HEK293 (cell line): ENCODE measurements at regions not wholly inside any gene's neighbourhood (a gene's known extent, or its start where the extent isn't known, plus 50 kb on each side); places are given as distances from the start of the nearest gene placed in this dataset.
"Not testable (repeated sequence)": the region's sequence is repeated elsewhere in the genome, so short reads cannot be mapped to it uniquely, and the experiment has no call there.

ENCODE experiments used
- CTCF ChIA-PET: fragments of 350-600 bp; formaldehyde crosslinking; extraction: SDS; loops from one replicate; lab custom pipeline; 2021; ENCODE audit warnings: antibody characterized with exemption; lab: Yijun Ruan, JAX
- POLR2A ChIA-PET: fragments of 300-600 bp; formaldehyde crosslinking; extraction: SDS; loops from one replicate; lab custom pipeline; 2020; ENCODE audit warnings: antibody characterized with exemption, inconsistent platforms; lab: Yijun Ruan, JAX
- H3K27ac ChIP-seq: fragments of 200-500 bp; sonication (Bioruptor generic); 2 replicates; pipeline ENCODE4 v1.5.1; 2014; ENCODE audit warnings: low read depth, low read length, control low read depth, inconsistent platforms; ENCODE audit errors: extremely low read depth
- H3K36me3 ChIP-seq, 2 experiments: fragments of 200-500 bp in 1 of 2; sonication (Bioruptor generic) in 1 of 2; 1 replicate in 1 of 2; 2 replicates in 1 of 2; pipeline ENCODE4 v1.5.1; 2014 to 2017; ENCODE audit warnings: inconsistent platforms in 2 of 2, low read length in 2 of 2; ENCODE audit not compliant: control insufficient read depth in 2 of 2, insufficient read depth in 1 of 2
- H3K4me1 ChIP-seq: fragments of 200-500 bp; sonication (Bioruptor generic); 2 replicates; pipeline ENCODE4 v1.5.1; 2014; ENCODE audit warnings: mild to moderate bottlenecking, low read length, inconsistent platforms; ENCODE audit not compliant: control insufficient read depth, insufficient read depth
- H3K4me3 ChIP-seq: 2 replicates; pipeline ENCODE4 v1.5.1; 2011; ENCODE audit warnings: low read depth, mild to moderate bottlenecking, control low read depth, low read length, moderate library complexity
- H3K9me3 ChIP-seq: fragments of 200-500 bp; sonication (Bioruptor generic); 2 replicates; pipeline ENCODE4 v1.5.1; 2014; ENCODE audit warnings: low read depth, low read length, inconsistent platforms; ENCODE audit not compliant: control insufficient read depth, insufficient read depth
- GFI1B ChIP-seq: fragments of 450-650 bp; formaldehyde crosslinking; IDR thresholded peaks from 2 replicates; pipeline ENCODE4 v1.5.1; 2016; ENCODE audit warnings: missing biosample characterization, missing genetic modification characterization
- HOXD13 ChIP-seq: sonication (generic); formaldehyde crosslinking; IDR thresholded peaks from 2 replicates; pipeline ENCODE4 v1.8.0; 2022; ENCODE audit warnings: missing genetic modification reagents, borderline replicate concordance
- KLF8 ChIP-seq: fragments of 450-650 bp; formaldehyde crosslinking; IDR thresholded peaks from 2 replicates; pipeline ENCODE4 v1.5.1; 2016; ENCODE audit warnings: missing biosample characterization, missing genetic modification characterization
- ZBTB21 ChIP-seq: fragments of 450-650 bp; formaldehyde crosslinking; IDR thresholded peaks from 2 replicates; pipeline ENCODE4 v1.5.1; 2017; ENCODE audit warnings: missing biosample characterization, missing genetic modification characterization
- ZIC2 ChIP-seq: fragments of 450-650 bp; formaldehyde crosslinking; IDR thresholded peaks from 2 replicates; pipeline ENCODE4 v1.5.1; 2016; ENCODE audit warnings: missing biosample characterization, missing genetic modification characterization
- ZNF112 ChIP-seq: fragments of 450-650 bp; formaldehyde crosslinking; IDR thresholded peaks from 2 replicates; pipeline ENCODE4 v1.5.0; 2017; ENCODE audit warnings: missing biosample characterization, missing genetic modification characterization
- ZNF354C ChIP-seq: fragments of 450-650 bp; formaldehyde crosslinking; IDR thresholded peaks from 2 replicates; pipeline ENCODE4 v1.5.1; 2016; ENCODE audit warnings: missing biosample characterization, missing genetic modification characterization, low read depth, borderline replicate concordance
- ZNF362 ChIP-seq: fragments of 450-650 bp; formaldehyde crosslinking; IDR thresholded peaks from 2 replicates; pipeline ENCODE4 v1.5.1; 2016; ENCODE audit warnings: missing biosample characterization, missing genetic modification characterization
- ZNF398 ChIP-seq: fragments of 450-650 bp; formaldehyde crosslinking; IDR thresholded peaks from 2 replicates; pipeline ENCODE4 v1.5.1; 2017; ENCODE audit warnings: missing biosample characterization, missing genetic modification characterization
- ZNF433 ChIP-seq: fragments of 450-650 bp; formaldehyde crosslinking; IDR thresholded peaks from 2 replicates; pipeline ENCODE4 v1.5.1; 2016; ENCODE audit warnings: missing biosample characterization, missing genetic modification characterization, low read depth
- ZNF518A ChIP-seq: fragments of 450-650 bp; formaldehyde crosslinking; conservative IDR thresholded peaks from 2 replicates; pipeline ENCODE4 v1.5.1; 2016; ENCODE audit warnings: low read depth, missing biosample characterization, missing genetic modification characterization
- ZNF548 ChIP-seq: fragments of 450-650 bp; formaldehyde crosslinking; IDR thresholded peaks from 2 replicates; pipeline ENCODE4 v1.5.1; 2016; ENCODE audit warnings: missing biosample characterization, missing genetic modification characterization
- ZNF704 ChIP-seq: fragments of 450-650 bp; formaldehyde crosslinking; IDR thresholded peaks from 2 replicates; pipeline ENCODE4 v1.5.1; 2016; ENCODE audit warnings: missing biosample characterization, missing genetic modification characterization
- ZNF791 ChIP-seq: fragments of 450-650 bp; formaldehyde crosslinking; IDR thresholded peaks from 2 replicates; pipeline ENCODE4 v1.5.1; 2016; ENCODE audit warnings: missing biosample characterization, missing genetic modification characterization
- ZSCAN4 ChIP-seq: fragments of 450-650 bp; formaldehyde crosslinking; IDR thresholded peaks from 2 replicates; pipeline ENCODE4 v1.5.1; 2017; ENCODE audit warnings: missing biosample characterization, missing genetic modification characterization

GRCh38 chr14:105748204-105748578 lies 221.8 kb downstream of the TMEM121 start (continued):
- TF ChIP-seq ZNF398 (peak; percentile 27; the same call in 1 of the 2 replicates), ZNF518A (tag by site-specific recombination) (no peak), ZNF433 (tag by site-specific recombination) (no peak), HOXD13 (no peak), KLF8 (no peak), ZNF362 (tag by site-specific recombination) (no peak), ZNF354C (no peak), ZSCAN4 (tag by site-specific recombination) (no peak), GFI1B (tag by site-specific recombination) (no peak), ZNF548 (tag by site-specific recombination) (no peak), ZNF791 (tag by site-specific recombination) (no peak), ZNF704 (no peak), ZNF112 (tag by site-specific recombination) (no peak), ZBTB21 (tag by site-specific recombination) (0 out of 2 replicates have a peak, but pooled peaks have one; percentile 19), ZIC2 (tag by site-specific recombination) (peak; percentile 39)

- H3K27ac ChIP-seq, H3K9me3 ChIP-seq, H3K36me3 ChIP-seq, H3K4me1 ChIP-seq, CTCF ChIA-PET, H3K4me3 ChIP-seq: not testable (repeated sequence)
- POLR2A ChIA-PET, result interaction anchor here (1.3 kb wide), 1 partner anchor 38 kb away, joined by 3 read pairs; no protein-coding TSS in a partner anchor
Observed at GRCh38 chr14:105748710-105749109, 222.3 kb downstream of the TMEM121 start.

- POLR2A ChIA-PET, H3K4me1 ChIP-seq, H3K4me3 ChIP-seq, H3K27ac ChIP-seq, CTCF ChIA-PET, H3K36me3 ChIP-seq, H3K9me3 ChIP-seq: not testable (repeated sequence)
Observed at GRCh38 chr14:105749870-105750541, 223.6 kb downstream of the TMEM121 start.

- POLR2A ChIA-PET, H3K9me3 ChIP-seq, H3K36me3 ChIP-seq, H3K4me1 ChIP-seq, H3K27ac ChIP-seq, CTCF ChIA-PET, H3K4me3 ChIP-seq: not testable (repeated sequence)
Observed at GRCh38 chr14:105751291-105751751, 224.9 kb downstream of the TMEM121 start.

- POLR2A ChIA-PET, H3K36me3 ChIP-seq, H3K27ac ChIP-seq, H3K4me3 ChIP-seq, H3K4me1 ChIP-seq, H3K9me3 ChIP-seq, CTCF ChIA-PET: not testable (repeated sequence)
Observed at GRCh38 chr14:105752420-105752819, 226.0 kb downstream of the TMEM121 start.
